Endothelial cell of umbilical vein (primary cell): ENCODE measurements at regions not wholly inside any gene's neighbourhood (a gene's known extent, or its start where the extent isn't known, plus 50 kb on each side); places are given as distances from the start of the nearest gene placed in this dataset.
"Not testable (repeated sequence)": the region's sequence is repeated elsewhere in the genome, so short reads cannot be mapped to it uniquely, and the experiment has no call there.

Experiments
- EZH2 ChIP-seq: IDR thresholded peaks from 2 replicates; pipeline ENCODE4 v1.6.1; 2012; ENCODE audit warnings: borderline replicate concordance, low read depth, mild to moderate bottlenecking, moderate library complexity, low read length, inconsistent platforms; ENCODE audit not compliant: severe bottlenecking
- GATA2 ChIP-seq: IDR thresholded peaks from 2 replicates; pipeline ENCODE4 v1.7.0; 2011; ENCODE audit warnings: low read depth, mild to moderate bottlenecking, moderate library complexity, mixed read lengths, low read length; ENCODE audit not compliant: insufficient read length, insufficient read depth
- JUN ChIP-seq: IDR thresholded peaks from 2 replicates; pipeline ENCODE4 v1.6.1; 2011; ENCODE audit warnings: borderline replicate concordance, low read depth; ENCODE audit not compliant: insufficient read length, insufficient read depth
- MYC ChIP-seq: IDR thresholded peaks from one replicate; pipeline ENCODE4 v1.6.1; 2011; ENCODE audit warnings: mild to moderate bottlenecking, low read depth, low read length
- POLR2A ChIP-seq: IDR thresholded peaks from 2 replicates; pipeline ENCODE4 v1.6.1; 2012; ENCODE audit warnings: low read depth, mild to moderate bottlenecking, control low read depth, low read length
- TF ChIP-seq, protein P1 (sequence below), 2 donors: IDR thresholded peaks; 1 replicate in 1 of 2; 2 replicates in 1 of 2; pipeline ENCODE4 v1.5.1; 2011; ENCODE audit warnings: low read length in 2 of 2, mild to moderate bottlenecking in 2 of 2, moderate library complexity in 2 of 2, control low read depth in 1 of 2, inconsistent platforms in 1 of 2, low read depth in 1 of 2; ENCODE audit not compliant: insufficient read depth in 1 of 2; ENCODE audit errors: extremely low read depth in 1 of 2

DNA sequence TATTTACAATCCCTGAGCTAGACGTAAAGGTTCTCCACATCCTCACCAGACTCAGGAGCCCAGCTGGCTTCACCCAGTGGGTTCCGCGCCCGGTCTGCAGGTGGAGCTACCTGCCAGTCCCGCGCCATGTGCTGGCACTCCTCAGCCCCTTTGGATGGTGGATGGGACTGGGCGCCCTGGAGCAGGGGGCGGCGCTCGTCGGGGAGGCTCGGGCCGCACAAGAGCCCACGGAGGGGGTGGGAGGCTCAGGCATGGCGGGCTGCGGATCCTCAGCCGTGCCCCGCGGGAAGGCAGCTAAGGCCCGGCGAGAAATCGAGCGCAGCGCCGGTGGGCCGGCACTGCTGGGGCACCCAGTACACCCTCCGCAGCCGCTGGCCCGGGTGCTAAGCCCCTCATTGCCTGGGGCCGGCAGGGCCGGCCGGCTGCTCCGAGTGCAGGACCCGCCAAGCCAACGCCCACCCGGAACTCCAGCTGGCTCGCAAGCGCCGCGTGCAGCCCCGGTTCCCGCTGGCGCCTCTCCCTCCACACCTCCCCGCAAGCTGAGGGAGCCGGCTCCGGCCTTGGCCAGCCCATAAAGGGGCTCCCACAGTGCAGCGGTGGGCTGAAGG is 448.3 kb downstream of the COL11A1 start:
- TF ChIP-seq POLR2A, EZH2, GATA2, MYC, JUN: not testable (repeated sequence)
- TF ChIP-seq, protein P1, sequence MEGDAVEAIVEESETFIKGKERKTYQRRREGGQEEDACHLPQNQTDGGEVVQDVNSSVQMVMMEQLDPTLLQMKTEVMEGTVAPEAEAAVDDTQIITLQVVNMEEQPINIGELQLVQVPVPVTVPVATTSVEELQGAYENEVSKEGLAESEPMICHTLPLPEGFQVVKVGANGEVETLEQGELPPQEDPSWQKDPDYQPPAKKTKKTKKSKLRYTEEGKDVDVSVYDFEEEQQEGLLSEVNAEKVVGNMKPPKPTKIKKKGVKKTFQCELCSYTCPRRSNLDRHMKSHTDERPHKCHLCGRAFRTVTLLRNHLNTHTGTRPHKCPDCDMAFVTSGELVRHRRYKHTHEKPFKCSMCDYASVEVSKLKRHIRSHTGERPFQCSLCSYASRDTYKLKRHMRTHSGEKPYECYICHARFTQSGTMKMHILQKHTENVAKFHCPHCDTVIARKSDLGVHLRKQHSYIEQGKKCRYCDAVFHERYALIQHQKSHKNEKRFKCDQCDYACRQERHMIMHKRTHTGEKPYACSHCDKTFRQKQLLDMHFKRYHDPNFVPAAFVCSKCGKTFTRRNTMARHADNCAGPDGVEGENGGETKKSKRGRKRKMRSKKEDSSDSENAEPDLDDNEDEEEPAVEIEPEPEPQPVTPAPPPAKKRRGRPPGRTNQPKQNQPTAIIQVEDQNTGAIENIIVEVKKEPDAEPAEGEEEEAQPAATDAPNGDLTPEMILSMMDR (IDR thresholded peaks at IDR 0.05; ENCODE audit: extremely low read depth in 1 of 2, insufficient read depth in 1 of 2, low read depth in 1 of 2, low read length in 2 of 2), result not testable (repeated sequence)
